Fibroblast of pulmonary artery (primary cell): ENCODE measurements at regions not wholly inside any gene's neighbourhood (a gene's known extent, or its start where the extent isn't known, plus 50 kb on each side); places are given as distances from the start of the nearest gene placed in this dataset.
"Not testable (repeated sequence)": the region's sequence is repeated elsewhere in the genome, so short reads cannot be mapped to it uniquely, and the experiment has no call there.

Experiments used
- DNase-seq: peaks from one replicate; pipeline ENCODE4 v3.0.0-alpha.2; 2010; ENCODE audit warnings: low read depth
- H3K4me3 ChIP-seq: replicated peaks from 2 replicates; pipeline ENCODE4 v1.5.1; 2011; ENCODE audit warnings: low read depth, mild to moderate bottlenecking, control low read depth, low read length, moderate library complexity
- TF ChIP-seq, protein P1 (sequence below): IDR thresholded peaks from 2 replicates; pipeline ENCODE4 v1.5.1; 2011; ENCODE audit warnings: mild to moderate bottlenecking, control low read depth, low read length, inconsistent platforms; ENCODE audit errors: missing control alignments

DNA sequence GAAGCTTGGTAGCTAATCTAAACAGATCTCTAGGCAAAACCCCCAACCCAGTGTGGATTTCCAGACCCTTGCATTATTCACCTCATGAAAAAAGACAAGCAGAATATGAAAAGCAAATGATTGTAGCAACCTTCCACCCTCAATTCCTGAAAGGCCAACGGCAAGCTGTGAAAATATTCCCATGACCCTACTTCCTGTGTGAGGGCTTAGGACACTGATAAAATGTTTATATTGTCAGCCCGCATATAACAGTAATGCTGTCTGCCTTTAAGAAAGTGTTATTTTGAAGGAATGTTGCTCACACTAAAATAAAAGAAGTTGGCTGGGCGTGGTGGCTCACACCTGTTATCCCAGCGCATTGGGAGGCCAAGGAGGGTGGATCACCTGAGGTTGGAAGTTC lies 233.5 kb upstream of the NRIP1 start:
- no peak for DNase-seq
- TF ChIP-seq, protein P1, sequence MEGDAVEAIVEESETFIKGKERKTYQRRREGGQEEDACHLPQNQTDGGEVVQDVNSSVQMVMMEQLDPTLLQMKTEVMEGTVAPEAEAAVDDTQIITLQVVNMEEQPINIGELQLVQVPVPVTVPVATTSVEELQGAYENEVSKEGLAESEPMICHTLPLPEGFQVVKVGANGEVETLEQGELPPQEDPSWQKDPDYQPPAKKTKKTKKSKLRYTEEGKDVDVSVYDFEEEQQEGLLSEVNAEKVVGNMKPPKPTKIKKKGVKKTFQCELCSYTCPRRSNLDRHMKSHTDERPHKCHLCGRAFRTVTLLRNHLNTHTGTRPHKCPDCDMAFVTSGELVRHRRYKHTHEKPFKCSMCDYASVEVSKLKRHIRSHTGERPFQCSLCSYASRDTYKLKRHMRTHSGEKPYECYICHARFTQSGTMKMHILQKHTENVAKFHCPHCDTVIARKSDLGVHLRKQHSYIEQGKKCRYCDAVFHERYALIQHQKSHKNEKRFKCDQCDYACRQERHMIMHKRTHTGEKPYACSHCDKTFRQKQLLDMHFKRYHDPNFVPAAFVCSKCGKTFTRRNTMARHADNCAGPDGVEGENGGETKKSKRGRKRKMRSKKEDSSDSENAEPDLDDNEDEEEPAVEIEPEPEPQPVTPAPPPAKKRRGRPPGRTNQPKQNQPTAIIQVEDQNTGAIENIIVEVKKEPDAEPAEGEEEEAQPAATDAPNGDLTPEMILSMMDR: no peak
- no peak overlapping the region for H3K4me3 ChIP-seq

DNA sequence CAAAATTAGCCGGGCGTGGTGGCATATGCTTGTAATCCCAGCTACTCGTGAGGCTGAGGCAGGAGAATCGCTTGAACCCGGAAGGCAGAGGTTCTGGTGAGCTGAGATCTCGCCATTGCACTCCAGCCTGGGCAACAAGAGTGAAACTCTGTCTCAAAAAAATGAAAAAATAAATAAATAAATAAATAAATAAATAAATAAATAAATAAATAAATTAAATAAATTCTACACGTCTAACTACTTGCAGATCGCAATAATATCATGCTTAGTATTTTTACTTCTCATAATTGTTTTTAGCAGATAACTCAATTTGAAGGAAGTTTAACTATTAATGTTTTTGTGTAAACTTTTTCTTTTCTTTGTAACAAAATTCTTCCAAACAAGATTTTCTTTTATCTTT lies 234.0 kb upstream of the NRIP1 start:
- not testable (repeated sequence) for H3K4me3 ChIP-seq, DNase-seq

DNA sequence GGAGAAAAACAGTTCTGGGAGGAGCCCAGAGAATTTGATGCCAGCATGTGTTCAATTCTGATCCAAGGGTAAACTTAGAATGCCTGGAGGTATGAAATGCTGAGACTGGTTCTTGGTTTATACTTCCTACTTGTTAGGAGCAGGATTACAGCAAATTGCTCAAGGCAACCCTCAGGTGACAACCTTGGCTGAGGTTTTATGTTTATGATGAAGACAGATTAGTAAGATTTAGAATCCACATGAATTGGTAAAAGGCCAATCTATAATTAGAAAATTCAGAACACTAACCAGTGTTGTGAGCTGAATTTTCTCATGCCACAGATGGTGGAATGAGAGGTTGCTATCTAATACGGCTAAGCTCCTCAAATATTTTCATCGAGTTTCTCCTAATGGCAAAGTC lies 235.3 kb upstream of the NRIP1 start:
- no peak for DNase-seq
- no peak overlapping the region for H3K4me3 ChIP-seq
- TF ChIP-seq, protein P1: no peak

DNA sequence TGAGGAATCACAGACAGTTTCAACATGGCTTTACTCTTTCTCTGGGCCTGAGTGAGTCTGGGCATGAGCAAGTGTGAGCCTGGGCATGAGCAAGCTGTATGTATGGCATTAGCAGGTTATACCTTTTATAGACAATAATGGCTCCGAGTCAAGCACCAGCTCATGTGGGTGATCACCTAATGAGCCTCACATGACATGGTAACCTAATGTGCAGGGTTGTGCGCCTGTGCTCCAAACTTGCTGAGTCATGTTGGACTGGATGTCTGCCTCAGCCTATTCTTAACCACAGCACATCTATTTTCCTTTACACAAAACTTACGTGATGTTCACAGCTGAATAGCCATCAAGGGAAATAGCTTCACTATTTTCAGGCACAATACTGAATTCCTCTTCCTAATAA lies 236.2 kb upstream of the NRIP1 start:
- TF ChIP-seq, protein P1: no peak
- DNase-seq: no peak
- no peak overlapping the region for H3K4me3 ChIP-seq

DNA sequence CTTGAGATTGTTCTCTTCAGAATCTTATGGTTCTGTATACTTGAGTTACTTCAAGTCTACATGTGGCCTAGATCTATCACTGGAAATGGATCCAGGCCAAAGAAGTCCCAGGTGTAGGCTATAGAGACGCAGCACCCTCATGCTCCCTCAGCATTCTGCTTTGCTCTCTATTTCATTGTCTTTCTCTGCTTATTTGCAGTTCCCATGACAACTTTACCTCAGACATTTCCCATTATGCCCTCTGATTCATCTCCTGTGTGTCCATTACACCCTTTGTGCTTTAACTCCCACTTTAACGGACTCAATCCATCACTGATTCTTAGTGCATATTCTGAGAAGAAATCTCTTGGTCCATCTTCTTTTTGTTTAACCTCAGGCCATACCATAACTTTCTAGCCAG lies 236.9 kb upstream of the NRIP1 start:
- peak; percentile 69 for DNase-seq
- TF ChIP-seq, protein P1: no peak
- no peak overlapping the region for H3K4me3 ChIP-seq

DNA sequence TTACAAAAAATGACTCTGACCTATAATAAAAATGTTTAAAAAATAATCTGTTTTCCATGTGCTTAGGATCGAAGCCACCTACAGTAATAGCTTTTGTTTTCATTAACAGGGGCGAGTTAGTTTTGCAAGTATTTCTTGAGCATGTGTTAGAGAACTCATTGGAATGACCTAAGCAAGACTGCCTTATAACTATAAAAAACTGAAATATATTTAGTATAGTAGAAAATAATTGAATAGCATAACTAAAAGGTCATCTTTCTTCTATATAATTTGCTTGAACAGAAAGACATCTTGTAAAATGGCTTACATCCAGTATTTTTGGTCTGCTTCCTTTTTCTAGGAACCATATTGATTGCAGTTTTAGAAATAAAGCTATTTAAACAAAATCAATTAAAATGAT lies 241.5 kb upstream of the NRIP1 start:
- no peak for DNase-seq
- H3K4me3 ChIP-seq: no peak overlapping the region
- TF ChIP-seq, protein P1: no peak

DNA sequence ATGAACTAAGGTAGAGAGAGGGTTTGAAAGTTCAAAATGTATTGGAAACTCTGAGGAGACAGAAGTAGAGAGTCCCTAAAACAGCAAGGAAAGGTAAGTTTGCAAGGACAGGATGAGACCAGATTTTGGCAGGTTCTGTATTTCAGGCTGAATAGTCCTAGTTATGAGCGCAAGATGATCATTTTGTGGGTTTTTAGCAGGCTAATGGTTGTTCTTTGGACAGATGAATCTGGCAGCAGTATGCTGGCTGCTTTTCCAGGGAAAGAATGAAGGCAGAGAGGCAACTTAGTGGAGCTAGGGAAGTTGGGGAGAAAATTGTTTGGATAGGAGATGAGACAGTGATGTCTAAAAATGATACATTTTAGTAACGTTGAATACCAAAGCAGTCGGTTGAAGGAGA lies 243.5 kb upstream of the NRIP1 start:
- no peak for DNase-seq
- no peak overlapping the region for H3K4me3 ChIP-seq
- TF ChIP-seq, protein P1: no peak
